ELF-1 (cell line): ENCODE measurements at regions not wholly inside any gene's neighbourhood (a gene's known extent, or its start where the extent isn't known, plus 50 kb on each side); places are given as distances from the start of the nearest gene placed in this dataset.
"Not testable (repeated sequence)": the region's sequence is repeated elsewhere in the genome, so short reads cannot be mapped to it uniquely, and the experiment has no call there.

Experiments used
- DNase-seq: peaks from one replicate; pipeline ENCODE4 v3.0.0-alpha.2; 2016; ENCODE audit warnings: low read depth, low spot score

GRCh38 chr14:105708251-105709134 is 182.1 kb downstream of the TMEM121 start:
- DNase-seq: not testable (repeated sequence)

- no peak for DNase-seq
Measured at GRCh38 chr14:105709281-105710118, 183.1 kb downstream of the TMEM121 start.

GRCh38 chr14:105710119-105711043 is 184.0 kb downstream of the TMEM121 start:
- DNase-seq: peak; percentile 22

- DNase-seq: no peak
Measured at GRCh38 chr14:105711044-105711620, 184.7 kb downstream of the TMEM121 start.

- peak; percentile 3 for DNase-seq
Measured at GRCh38 chr14:105711841-105712460, 185.6 kb downstream of the TMEM121 start.

- not testable (repeated sequence) for DNase-seq
Measured at GRCh38 chr14:105712670-105713069, 186.3 kb downstream of the TMEM121 start.

GRCh38 chr14:105713160-105713559 is 186.8 kb downstream of the TMEM121 start:
- DNase-seq: not testable (repeated sequence)

- DNase-seq: not testable (repeated sequence)
Measured at GRCh38 chr14:105713836-105714235, 187.5 kb downstream of the TMEM121 start.

GRCh38 chr14:105718787-105719186 is 192.4 kb downstream of the TMEM121 start:
- DNase-seq: not testable (repeated sequence)

GRCh38 chr14:105720106-105720505 is 193.7 kb downstream of the TMEM121 start:
- not testable (repeated sequence) for DNase-seq

GRCh38 chr14:105720852-105721601 is 194.6 kb downstream of the TMEM121 start:
- DNase-seq: not testable (repeated sequence)

GRCh38 chr14:105721602-105721970 is 195.2 kb downstream of the TMEM121 start:
- not testable (repeated sequence) for DNase-seq

- not testable (repeated sequence) for DNase-seq
Measured at GRCh38 chr14:105721996-105722709, 195.8 kb downstream of the TMEM121 start.

- DNase-seq: not testable (repeated sequence)
Measured at GRCh38 chr14:105723271-105723670, 196.9 kb downstream of the TMEM121 start.

GRCh38 chr14:105723776-105724175 is 197.4 kb downstream of the TMEM121 start:
- not testable (repeated sequence) for DNase-seq

- DNase-seq: not testable (repeated sequence)
Measured at GRCh38 chr14:105729825-105730368, 203.5 kb downstream of the TMEM121 start.

- DNase-seq: not testable (repeated sequence)
Measured at GRCh38 chr14:105730731-105731130, 204.3 kb downstream of the TMEM121 start.

- DNase-seq: not testable (repeated sequence)
Measured at GRCh38 chr14:105731221-105731985, 205.0 kb downstream of the TMEM121 start.
